Activated gamma-delta T cell (primary cell): ENCODE measurements at regions not wholly inside any gene's neighbourhood (a gene's known extent, or its start where the extent isn't known, plus 50 kb on each side); places are given as distances from the start of the nearest gene placed in this dataset.

Experiments used
- DNase-seq: peaks from one replicate; lab custom pipeline; 2025; lab: John Stamatoyannopoulos, UW

- no peak for DNase-seq
Observed at GRCh38 chr2:234339011-234339410, 157.9 kb downstream of the ARL4C start.

DNA sequence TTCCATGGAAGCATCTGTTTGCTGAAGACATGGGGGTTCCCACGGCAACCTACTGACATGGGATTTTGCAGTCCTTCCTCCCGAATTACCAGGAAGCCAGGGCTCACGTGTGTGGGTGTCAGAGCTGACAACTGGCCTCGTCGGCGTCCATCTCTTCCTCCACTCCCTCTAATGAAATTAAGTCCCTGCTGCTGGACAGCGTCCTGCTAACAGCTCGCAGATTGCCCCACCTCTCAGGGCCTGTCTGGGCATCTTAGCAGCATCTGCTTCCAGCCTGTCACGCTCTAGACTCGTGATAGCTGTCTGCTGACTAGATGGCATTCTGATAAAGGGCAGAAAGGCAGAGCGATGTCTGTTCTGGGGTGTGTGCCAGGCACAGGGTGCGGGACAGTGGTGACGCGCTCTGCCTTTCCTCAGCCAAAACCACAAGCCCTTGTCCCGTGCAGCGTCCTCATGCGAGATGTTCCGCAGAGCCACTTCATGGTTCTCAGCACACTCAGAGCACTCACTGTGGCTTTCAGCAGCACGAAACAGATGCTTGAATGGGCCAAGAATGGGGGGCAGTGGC is 161.1 kb downstream of the ARL4C start:
- peak; percentile 12 for DNase-seq

GRCh38 chr2:234334756-234335155 is 162.1 kb downstream of the ARL4C start:
- no peak for DNase-seq

DNA sequence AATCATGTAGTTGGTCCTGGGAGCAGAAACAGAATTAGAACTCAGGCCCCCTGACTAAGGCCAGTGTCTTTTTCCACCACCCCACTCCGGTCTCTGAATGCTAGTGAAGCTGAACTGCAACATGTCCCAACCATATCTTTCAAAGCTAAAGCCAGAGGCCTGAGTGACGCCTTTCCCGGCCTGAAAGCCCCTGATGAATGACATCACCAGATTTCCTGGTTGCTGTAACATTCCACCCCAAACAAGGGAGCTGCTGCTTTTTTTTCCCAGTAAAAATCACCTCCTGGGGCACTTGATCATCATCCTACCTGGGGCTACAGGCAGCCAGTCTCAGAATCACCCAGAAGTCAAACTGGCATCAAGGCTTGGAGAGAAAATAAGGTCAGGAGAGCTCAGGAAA is 162.7 kb downstream of the ARL4C start:
- DNase-seq: no peak

GRCh38 chr2:234333168-234334130 is 163.4 kb downstream of the ARL4C start:
- DNase-seq: no peak

DNA sequence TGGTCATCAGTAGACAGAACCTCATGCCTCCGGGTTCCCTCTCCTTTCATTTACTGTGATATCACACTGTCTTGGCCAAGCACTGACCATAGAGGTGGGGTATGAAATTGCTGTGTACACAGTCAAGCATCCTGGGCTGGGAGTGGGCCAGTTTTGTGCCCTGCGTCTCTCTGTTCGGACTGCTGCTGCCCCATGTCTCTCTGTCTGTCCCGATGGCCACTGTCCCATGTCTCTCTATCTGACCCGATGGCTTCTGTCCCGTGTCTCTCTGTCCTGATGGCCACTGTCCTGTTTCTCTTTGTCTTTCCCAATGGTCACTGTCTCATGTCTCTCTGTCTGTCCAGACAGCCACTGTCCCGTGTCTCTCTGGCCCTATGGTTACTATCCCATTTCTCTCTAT is 164.9 kb downstream of the ARL4C start:
- no peak for DNase-seq

DNA sequence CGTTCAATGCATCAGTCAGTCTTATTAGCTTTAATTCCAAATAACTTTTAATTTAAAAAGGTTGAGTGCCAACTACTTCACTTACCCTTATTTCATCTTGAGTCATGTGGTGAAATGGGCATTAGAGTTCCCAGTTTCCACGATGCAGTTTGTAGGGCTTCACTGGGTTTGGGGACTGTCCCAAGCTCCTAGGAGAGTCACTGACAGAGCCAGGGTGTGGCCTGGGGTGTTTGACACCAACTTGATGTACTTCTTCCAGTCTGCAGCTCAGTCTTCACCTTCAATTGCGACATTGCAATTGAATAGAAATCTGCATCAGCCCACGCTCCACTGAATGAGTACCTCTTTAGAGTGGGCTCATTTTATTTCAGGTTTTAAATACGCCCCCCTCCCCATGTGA is 165.3 kb downstream of the ARL4C start:
- no peak for DNase-seq

GRCh38 chr2:234330902-234331301 is 166.0 kb downstream of the ARL4C start:
- no peak for DNase-seq

DNA sequence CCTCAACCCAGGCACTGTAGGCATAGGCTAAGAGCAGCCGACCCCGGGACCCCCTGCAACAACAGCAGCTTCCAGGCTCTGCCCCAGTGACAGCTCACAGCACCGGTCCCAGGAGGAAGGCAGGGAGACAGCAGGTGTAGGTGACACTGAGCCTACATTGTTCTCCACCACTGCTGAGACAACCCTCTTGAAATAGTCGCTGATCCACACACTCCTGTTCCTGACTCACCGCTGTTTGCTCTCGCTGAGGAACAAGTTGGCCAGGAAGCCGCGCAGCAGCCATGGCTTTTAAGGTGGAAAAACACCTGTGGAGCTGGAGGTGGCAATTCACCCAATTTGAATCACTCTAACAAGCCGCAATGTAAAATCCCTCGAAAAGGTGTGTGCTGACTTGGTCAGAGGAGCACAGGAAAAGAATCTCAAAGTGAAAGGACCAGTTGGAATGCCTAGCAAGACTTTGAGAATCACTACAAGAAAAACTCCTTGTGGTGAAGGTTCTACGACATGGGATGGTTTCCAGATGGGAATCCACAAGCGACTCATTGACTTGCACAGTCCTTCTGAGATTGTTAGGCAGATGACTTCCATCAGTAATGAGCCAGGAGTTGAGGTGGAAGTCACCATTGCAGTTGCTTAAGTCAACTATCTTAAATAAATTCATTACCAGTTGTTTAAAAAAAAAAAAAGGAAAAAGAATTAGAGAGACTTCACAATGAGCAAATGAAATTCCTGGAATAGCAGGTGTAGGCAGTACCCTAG is 167.5 kb downstream of the ARL4C start:
- no peak for DNase-seq

- DNase-seq: no peak
Observed at GRCh38 chr2:234328444-234328990, 168.4 kb downstream of the ARL4C start.

DNA sequence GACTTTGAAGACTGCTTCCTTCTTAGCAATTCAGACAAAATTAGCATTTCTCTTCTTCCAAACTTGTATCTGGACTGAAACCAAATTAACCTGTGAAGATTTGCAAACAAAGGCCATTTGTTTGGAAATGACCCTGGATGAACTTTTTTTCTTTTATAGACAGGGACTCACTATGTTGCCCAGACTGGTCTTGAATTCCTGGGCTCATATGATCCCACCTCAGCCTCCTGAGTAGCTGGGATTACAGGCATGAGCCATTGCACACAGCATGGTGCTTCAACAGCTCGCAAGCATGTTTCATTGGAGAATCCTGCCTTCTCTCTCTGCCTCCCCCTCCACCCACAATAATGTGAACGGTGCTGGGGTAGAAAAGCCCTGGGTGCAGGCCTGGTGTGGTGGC is 170.2 kb downstream of the ARL4C start:
- DNase-seq: no peak

DNA sequence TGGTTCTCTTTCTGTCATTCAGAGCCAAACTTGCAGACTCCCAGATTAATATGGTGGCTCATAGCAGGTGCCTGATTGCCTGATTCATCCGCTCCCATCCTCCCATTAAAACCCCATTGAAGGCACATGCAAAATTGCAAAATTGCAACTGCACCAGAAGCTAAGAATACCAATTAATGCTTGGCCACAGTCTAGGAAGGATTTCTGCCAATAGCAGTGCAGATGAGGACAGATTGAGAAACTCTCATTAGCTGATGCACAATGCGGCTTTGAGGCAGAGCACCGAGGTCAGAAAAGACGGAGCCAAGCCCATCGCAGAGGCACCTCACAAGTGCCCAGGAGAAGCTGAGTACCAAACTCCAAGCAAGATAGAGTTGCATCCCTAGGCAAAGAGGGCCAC is 172.8 kb downstream of the ARL4C start:
- DNase-seq: no peak

- DNase-seq: no peak
Observed at GRCh38 chr2:234322766-234323465, 174.0 kb downstream of the ARL4C start.

GRCh38 chr2:234320066-234320465 is 176.8 kb downstream of the ARL4C start:
- DNase-seq: no peak

GRCh38 chr2:234318361-234318760 is 178.5 kb downstream of the ARL4C start:
- no peak for DNase-seq

GRCh38 chr2:234313558-234313957 is 183.3 kb downstream of the ARL4C start:
- no peak for DNase-seq

DNA sequence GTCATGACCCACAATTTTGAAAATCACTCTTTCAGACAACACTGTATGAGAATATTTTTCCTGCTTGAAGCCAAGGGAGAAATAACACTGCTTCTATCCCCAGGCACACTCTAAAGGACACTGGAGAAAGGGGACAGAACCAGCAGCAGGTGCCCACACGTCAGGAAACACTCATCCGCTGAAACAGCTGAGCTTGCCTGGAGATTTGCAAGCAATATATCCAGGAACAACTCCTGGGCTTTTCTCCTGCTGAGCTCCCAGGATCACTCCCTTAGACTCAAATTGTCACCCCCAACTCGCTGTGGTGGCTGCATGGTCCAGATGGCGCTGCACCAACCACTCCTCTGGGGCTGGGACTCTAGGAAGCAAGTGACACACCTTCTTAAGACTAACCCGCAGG is 186.7 kb downstream of the ARL4C start:
- no peak for DNase-seq

DNA sequence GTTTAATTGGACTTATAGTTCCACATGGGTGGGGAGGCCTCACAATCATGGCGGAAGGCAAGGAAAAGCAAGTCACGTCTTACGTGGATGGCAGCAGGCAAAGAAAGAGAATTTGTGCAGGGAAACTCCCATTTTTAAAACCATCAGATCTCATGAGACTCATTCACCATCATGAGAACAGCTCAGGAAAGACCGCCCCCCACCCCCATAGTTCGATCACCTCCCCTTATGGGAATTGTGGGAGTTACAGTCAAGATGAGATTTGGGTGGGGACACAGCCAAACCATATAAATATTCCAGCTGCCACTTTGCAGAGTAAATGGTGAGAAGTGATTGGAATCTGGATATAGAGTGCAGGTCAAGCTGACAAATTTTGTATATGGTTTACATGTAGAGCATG is 187.4 kb downstream of the ARL4C start:
- no peak for DNase-seq

GRCh38 chr2:234308813-234309195 is 188.1 kb downstream of the ARL4C start:
- DNase-seq: no peak

DNA sequence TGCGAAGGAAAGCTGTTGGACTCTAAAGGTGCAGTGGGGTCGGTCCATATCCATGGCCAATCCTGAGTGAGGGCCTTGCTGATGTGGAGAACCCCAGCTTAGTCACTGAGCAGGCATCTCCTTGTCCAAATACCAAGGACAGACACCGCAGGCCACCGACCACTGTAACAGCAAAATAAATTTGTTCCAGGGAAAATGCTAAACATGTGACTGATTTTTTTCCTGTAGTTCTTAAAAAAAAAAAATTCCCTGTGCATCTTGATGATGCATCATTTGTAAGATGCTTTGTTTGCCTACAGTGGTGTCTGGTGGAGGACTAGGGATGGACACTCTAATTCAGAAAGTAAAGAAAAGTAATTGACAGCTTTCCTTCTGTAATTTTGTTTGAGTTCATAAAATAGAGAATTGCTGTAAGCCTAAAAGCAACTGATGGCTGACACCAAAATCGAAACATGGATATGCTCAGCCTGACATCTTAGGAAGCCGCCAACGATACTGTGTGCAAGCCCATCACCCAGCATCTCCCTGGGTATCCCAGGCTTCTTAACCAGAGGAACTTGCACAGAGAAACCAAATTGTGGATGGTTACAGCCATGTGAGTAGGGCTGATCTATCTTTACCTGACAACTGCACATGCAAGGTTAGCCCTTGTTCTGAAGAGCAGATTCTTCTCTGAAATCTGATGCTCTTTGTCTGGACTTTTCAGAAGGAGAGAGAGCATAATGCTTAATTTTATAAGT is 188.6 kb downstream of the ARL4C start:
- DNase-seq: no peak

DNA sequence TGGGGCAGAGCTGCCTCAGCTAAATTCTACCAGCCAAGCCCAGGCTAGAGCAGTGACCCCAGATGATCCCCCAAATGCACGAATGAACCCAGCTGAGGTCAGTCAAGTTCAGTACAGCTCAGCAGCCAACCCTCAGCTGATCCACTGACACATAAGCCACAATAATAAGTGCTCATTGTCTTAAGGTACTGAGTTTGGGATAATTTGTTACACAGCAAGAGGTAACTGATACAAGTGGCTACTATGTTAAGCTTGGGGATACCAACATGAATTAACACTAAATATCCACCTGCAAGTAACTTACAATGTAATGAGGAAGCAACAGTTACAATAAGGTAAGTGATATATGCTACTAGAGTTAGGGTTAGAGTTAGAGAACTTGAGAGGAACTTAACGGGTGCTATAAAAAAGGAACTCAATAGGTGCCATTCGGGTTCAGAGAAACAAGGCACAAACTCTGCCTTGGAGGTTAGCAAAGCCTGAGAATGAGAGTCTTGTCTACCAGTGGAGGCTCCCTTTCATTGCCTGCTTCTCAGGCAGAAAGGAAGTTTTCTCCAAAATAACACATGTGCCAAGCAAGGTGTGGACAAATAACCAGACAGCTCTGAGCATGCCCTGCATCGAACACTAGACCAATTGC is 189.4 kb downstream of the ARL4C start:
- DNase-seq: no peak
